GM13976 (cell line): ENCODE measurements at regions not wholly inside any gene's neighbourhood (a gene's known extent, or its start where the extent isn't known, plus 50 kb on each side); places are given as distances from the start of the nearest gene placed in this dataset.

Experiments used
- DNase-seq: peaks from one replicate; pipeline ENCODE4 v3.0.0; 2012; ENCODE audit warnings: low spot score
- CTCF ChIP-seq: IDR thresholded peaks from 2 replicates; pipeline ENCODE4 v1.5.1; 2012; ENCODE audit warnings: borderline replicate concordance, mild to moderate bottlenecking; ENCODE audit not compliant: insufficient read depth; ENCODE audit errors: extremely low read depth, missing control alignments, control extremely low read depth
- in situ Hi-C: fragments of 300-500 bp; cut with MboI; formaldehyde crosslinking; loops from one replicate; pipeline ENCODE4 v1.12.0; 2022; ENCODE audit warnings: low sequenced_read_pairs, mixed read lengths, inconsistent platforms; ENCODE audit not compliant: unreplicated experiment

GRCh38 chr4:23130845-23131244 is 438.1 kb downstream of the GBA3 start:
- DNase-seq: no peak
- TF ChIP-seq CTCF: no peak
- in situ Hi-C loops: loop anchor here (25.0 kb wide), 1 partner anchor 1281 kb away; no protein-coding TSS in a partner anchor

- in situ Hi-C loops: loop anchor here (25.0 kb wide), 1 partner anchor 1287 kb away; no protein-coding TSS in a partner anchor
- TF ChIP-seq CTCF: no peak
- DNase-seq: no peak
These were observed 432.4 kb downstream of the GBA3 start for GRCh38 chr4:23125118-23125517.

GRCh38 chr4:23122666-23123400 is 430.1 kb downstream of the GBA3 start:
- DNase-seq: no peak
- no peak for TF ChIP-seq CTCF
- in situ Hi-C loops: no loop called here

- no peak for DNase-seq
- in situ Hi-C loops: no loop called here
- TF ChIP-seq CTCF: no peak
These were observed 427.6 kb downstream of the GBA3 start for GRCh38 chr4:23120374-23120773.

- in situ Hi-C loops: no loop called here
- TF ChIP-seq CTCF: no peak
- no peak for DNase-seq
These were observed 425.1 kb downstream of the GBA3 start for GRCh38 chr4:23117826-23118225.

GRCh38 chr4:23114538-23114937 is 421.8 kb downstream of the GBA3 start:
- no peak for TF ChIP-seq CTCF
- no peak for DNase-seq
- in situ Hi-C loops: no loop called here

GRCh38 chr4:23113104-23113503 is 420.4 kb downstream of the GBA3 start:
- TF ChIP-seq CTCF: no peak
- in situ Hi-C loops: no loop called here
- no peak for DNase-seq
